Thoracic aorta (tissue), 2 donors: ENCODE measurements at regions not wholly inside any gene's neighbourhood (a gene's known extent, or its start where the extent isn't known, plus 50 kb on each side); places are given as distances from the start of the nearest gene placed in this dataset.

Source experiments
- ATAC-seq: fragments of 150-250 bp; one replicate; pipeline ENCODE4 v1.8.0; 2017; ENCODE audit warnings: low read depth; ENCODE audit not compliant: insufficient number of reproducible peaks, low FRiP score
- DNase-seq: peaks from one replicate; pipeline ENCODE4 v3.0.0-alpha.2; 2020; ENCODE audit warnings: low spot score
- H3K27ac ChIP-seq, 2 donors: fragments of 200-600 bp; sonication (generic); 1 replicate in 1 of 2; 2 replicates in 1 of 2; pipeline ENCODE4 v1.5.1; 2016; ENCODE audit warnings: mild to moderate bottlenecking in 2 of 2, moderate library complexity in 2 of 2
- H3K27me3 ChIP-seq: fragments of 200-600 bp; sonication (generic); replicated peaks from 2 replicates; pipeline ENCODE4 v1.6.0; 2016; ENCODE audit warnings: mild to moderate bottlenecking; ENCODE audit not compliant: insufficient read depth
- H3K36me3 ChIP-seq: fragments of 200-600 bp; sonication (generic); one replicate; pipeline ENCODE4 v1.5.1; 2016
- H3K4me1 ChIP-seq, 2 donors: fragments of 200-600 bp; sonication (generic); 1 replicate in 1 of 2; 2 replicates in 1 of 2; pipeline versions ENCODE4 v1.5.1 to v1.6.0; 2016; ENCODE audit warnings: low read depth in 2 of 2, mild to moderate bottlenecking in 1 of 2; ENCODE audit not compliant: control insufficient read depth in 1 of 2
- H3K4me3 ChIP-seq: fragments of 200-600 bp; sonication (generic); 2 replicates; pipeline ENCODE4 v1.5.1; 2016; ENCODE audit warnings: mild to moderate bottlenecking
- H3K9me3 ChIP-seq: fragments of 200-600 bp; sonication (generic); 2 replicates; pipeline ENCODE4 v1.5.1; 2016
- TF ChIP-seq, protein P1 (sequence below): fragments of 200-600 bp; sonication (generic); IDR thresholded peaks from one replicate; pipeline ENCODE4 v1.5.1; 2019; ENCODE audit warnings: antibody characterized with exemption

DNA sequence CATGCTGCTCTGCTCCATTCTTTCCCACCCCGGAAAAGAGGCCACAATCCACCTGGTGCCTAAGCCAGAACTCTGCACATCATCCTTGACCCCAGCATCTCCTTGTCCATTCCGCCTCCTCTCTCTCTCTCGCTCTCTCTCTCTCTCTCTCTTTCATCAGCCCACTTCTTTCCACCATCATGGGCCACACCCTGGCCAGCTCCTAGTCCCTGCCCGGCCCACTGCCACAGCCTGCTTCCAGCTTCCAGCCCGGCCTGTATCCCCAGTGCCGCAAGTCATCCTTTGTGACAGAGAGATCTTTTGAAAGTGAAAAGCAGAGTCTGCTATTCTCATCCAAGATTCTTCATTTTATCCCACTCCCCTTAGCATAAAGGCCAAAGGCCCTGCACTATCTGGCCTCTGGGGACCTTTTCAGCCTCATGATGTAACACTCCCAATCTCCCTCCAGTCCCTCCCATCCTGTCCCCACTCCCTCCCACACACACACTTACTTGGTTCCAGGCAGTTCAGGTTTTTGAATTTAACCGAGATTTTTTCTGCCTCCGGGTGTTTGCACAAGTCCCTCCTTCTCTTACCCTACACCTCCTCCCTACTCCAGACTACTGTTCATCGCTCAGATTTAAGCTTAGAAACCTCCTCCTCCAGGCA, 214.0 kb downstream of the EN1 start:
- Histone ChIP-seq H3K9me3 (no peaks in the 10 kb centered on the region), H3K4me3 (no peak overlapping the region), H3K27ac (no peak overlapping the region), H3K36me3 (no peaks in the 10 kb centered on the region), H3K4me1 (no peaks in the 10 kb centered on the region), H3K27me3 (no peaks in the 10 kb centered on the region)
- ATAC-seq: no peak
- DNase-seq: no peak
- TF ChIP-seq, protein P1, sequence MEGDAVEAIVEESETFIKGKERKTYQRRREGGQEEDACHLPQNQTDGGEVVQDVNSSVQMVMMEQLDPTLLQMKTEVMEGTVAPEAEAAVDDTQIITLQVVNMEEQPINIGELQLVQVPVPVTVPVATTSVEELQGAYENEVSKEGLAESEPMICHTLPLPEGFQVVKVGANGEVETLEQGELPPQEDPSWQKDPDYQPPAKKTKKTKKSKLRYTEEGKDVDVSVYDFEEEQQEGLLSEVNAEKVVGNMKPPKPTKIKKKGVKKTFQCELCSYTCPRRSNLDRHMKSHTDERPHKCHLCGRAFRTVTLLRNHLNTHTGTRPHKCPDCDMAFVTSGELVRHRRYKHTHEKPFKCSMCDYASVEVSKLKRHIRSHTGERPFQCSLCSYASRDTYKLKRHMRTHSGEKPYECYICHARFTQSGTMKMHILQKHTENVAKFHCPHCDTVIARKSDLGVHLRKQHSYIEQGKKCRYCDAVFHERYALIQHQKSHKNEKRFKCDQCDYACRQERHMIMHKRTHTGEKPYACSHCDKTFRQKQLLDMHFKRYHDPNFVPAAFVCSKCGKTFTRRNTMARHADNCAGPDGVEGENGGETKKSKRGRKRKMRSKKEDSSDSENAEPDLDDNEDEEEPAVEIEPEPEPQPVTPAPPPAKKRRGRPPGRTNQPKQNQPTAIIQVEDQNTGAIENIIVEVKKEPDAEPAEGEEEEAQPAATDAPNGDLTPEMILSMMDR: no peak

DNA sequence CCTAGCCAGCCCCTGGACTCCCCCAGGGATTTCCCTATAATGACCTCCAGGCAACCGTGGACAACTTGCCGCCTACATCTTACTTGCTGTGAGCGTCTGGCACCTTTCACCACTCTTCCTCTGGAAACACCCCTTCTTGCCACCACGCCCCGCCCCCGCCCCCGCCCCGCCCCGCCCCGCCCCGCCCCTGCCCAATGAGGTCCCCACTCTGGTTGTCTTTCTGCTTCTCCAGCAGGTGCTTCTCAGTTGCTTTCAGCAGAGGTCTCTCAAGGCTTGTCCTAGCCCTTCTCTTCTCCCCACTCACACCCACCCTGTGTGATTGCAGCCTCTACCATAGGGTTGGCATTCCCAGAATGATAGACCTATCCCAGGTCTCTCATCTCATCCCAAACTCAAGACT, 214.5 kb downstream of the EN1 start:
- no peak overlapping the region for H3K4me3 ChIP-seq
- DNase-seq: no peak
- H3K4me1 ChIP-seq: no peaks in the 10 kb centered on the region
- no peaks in the 10 kb centered on the region for H3K9me3 ChIP-seq
- H3K36me3 ChIP-seq: no peaks in the 10 kb centered on the region
- TF ChIP-seq, protein P1: no peak
- no peak for ATAC-seq
- H3K27ac ChIP-seq: no peak overlapping the region
- H3K27me3 ChIP-seq: no peaks in the 10 kb centered on the region

DNA sequence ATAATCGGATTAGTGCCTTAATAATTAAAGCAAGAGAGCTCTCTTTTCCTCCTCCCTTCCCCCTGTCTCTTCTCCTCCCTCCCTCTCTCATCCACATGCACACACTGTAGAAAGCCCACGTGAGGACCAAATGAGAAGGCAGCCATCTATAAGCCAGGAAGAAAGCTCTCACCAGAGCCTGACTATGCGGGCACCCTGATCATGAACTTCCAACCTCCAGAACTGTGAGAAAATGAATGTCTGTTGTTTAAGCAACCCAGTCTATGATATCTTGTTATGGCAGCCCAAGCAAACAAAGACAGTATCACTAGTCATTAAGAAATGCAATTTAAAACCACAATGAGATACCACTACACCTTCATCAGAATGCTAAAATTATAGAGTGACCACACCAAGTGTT, 220.3 kb downstream of the EN1 start:
- Histone ChIP-seq H3K4me3 (no peak overlapping the region), H3K36me3 (no peaks in the 10 kb centered on the region), H3K27me3 (no peaks in the 10 kb centered on the region), H3K27ac (no peak overlapping the region), H3K4me1 (no peaks in the 10 kb centered on the region), H3K9me3 (no peaks in the 10 kb centered on the region)
- ATAC-seq: no peak
- no peak for DNase-seq
- TF ChIP-seq, protein P1: no peak

DNA sequence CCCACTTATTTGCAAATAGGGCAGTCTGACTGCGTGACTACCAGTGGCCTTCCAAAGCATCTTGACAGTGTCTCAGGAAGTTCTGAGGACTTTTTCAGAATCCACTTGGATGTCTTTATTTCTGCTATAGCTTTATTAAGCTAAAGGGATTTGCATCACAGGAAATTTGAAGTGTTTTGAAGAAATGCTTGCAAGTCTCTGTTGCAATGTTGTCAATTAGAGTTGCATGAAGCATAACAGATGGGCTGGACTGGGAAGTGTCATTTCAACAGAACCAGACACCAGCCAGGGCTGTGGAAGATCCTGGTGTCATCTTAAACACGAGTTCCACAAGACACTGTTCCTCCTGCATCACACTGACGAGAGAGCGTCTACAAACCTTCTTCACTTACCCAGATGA, 224.5 kb downstream of the EN1 start:
- H3K27ac ChIP-seq: no peak overlapping the region
- TF ChIP-seq, protein P1: no peak
- DNase-seq (no peak), ATAC-seq (no peak)
- no peaks in the 10 kb centered on the region for H3K36me3 ChIP-seq
- no peak overlapping the region for H3K4me3 ChIP-seq
- H3K9me3 ChIP-seq: no peaks in the 10 kb centered on the region
- no peaks in the 10 kb centered on the region for H3K27me3 ChIP-seq
- no peaks in the 10 kb centered on the region for H3K4me1 ChIP-seq

DNA sequence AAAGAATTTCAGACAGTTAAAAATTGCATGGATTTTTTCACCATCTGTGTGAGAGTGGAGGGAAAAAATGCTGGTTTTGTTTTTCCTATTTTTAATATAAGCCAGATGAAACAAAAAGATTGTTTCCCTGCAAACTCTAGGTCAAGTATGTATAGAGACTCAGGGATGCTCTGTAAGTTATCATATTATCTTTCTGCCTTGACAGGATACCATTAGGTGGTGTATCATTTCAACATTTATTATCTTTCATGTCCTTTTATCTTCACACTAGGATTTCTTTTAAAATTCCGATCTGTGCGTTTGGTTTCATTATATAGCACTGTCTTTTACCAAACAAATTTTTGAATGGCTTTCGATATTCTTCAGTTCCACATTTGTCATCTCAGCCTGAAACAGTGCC, 225.3 kb downstream of the EN1 start:
- DNase-seq (no peak), ATAC-seq (no peak)
- Histone ChIP-seq H3K27me3 (no peaks in the 10 kb centered on the region), H3K4me3 (no peak overlapping the region), H3K27ac (no peak overlapping the region), H3K36me3 (no peaks in the 10 kb centered on the region), H3K4me1 (no peaks in the 10 kb centered on the region), H3K9me3 (no peaks in the 10 kb centered on the region)
- TF ChIP-seq, protein P1: no peak
